ENCODE measurements at regions not wholly inside any gene's neighbourhood (a gene's known extent, or its start where the extent isn't known, plus 50 kb on each side); places are given as distances from the start of the nearest gene placed in this dataset.

GRCh38 chr4:20124317-20125026 is 127.2 kb upstream of the SLIT2 start:
- TF ChIP-seq CTCF (conservative IDR thresholded peaks at IDR 0.05; ENCODE audit: low read depth): no peak
- CTCF ChIA-PET: no interaction called here
- H3K27ac ChIP-seq: no peak overlapping the region
- POLR2A ChIA-PET (ENCODE audit: low non-redundant PET): no interaction called here
- no peak for DNase-seq (ENCODE audit: low spot score)

GRCh38 chr4:20122198-20122988 is 129.3 kb upstream of the SLIT2 start:
- CTCF ChIA-PET: no interaction called here
- H3K27ac ChIP-seq: no peak overlapping the region
- TF ChIP-seq CTCF (conservative IDR thresholded peaks at IDR 0.05; ENCODE audit: low read depth): no peak
- POLR2A ChIA-PET (ENCODE audit: low non-redundant PET): no interaction called here
- no peak for DNase-seq (ENCODE audit: low spot score)

- no peak overlapping the region for H3K27ac ChIP-seq
- no peak for DNase-seq (ENCODE audit: low spot score)
- POLR2A ChIA-PET (ENCODE audit: low non-redundant PET): no interaction called here
- CTCF ChIA-PET: no interaction called here
- no peak for TF ChIP-seq CTCF (conservative IDR thresholded peaks at IDR 0.05; ENCODE audit: low read depth)
These were observed 132.6 kb upstream of the SLIT2 start for GRCh38 chr4:20119141-20119540.

GRCh38 chr4:20109391-20109790 is 142.3 kb upstream of the SLIT2 start:
- POLR2A ChIA-PET (ENCODE audit: low non-redundant PET): no interaction called here

GRCh38 chr4:20106921-20107320 is 144.8 kb upstream of the SLIT2 start:
- H3K27ac ChIP-seq: no peak overlapping the region
- ChIA-PET POLR2A (ENCODE audit: low non-redundant PET) (no interaction called here), CTCF (no interaction called here)
- DNase-seq (ENCODE audit: low spot score): no peak
- TF ChIP-seq CTCF (conservative IDR thresholded peaks at IDR 0.05; ENCODE audit: low read depth): no peak

More at GRCh38 chr4:20109391-20109790, 142.3 kb upstream of the SLIT2 start:
- TF ChIP-seq CTCF (conservative IDR thresholded peaks at IDR 0.05; ENCODE audit: low read depth): no peak
- no peak overlapping the region for H3K27ac ChIP-seq
- CTCF ChIA-PET: no interaction called here
- no peak for DNase-seq (ENCODE audit: low spot score)

GRCh38 chr4:20101831-20102230 is 149.9 kb upstream of the SLIT2 start:
- no peak for TF ChIP-seq CTCF (conservative IDR thresholded peaks at IDR 0.05; ENCODE audit: low read depth)
- DNase-seq (ENCODE audit: low spot score): no peak
- POLR2A ChIA-PET (ENCODE audit: low non-redundant PET): no interaction called here
- CTCF ChIA-PET: interaction anchor here (0.6 kb wide), 1 partner anchor 59 kb away, joined by 3 read pairs; no protein-coding TSS in a partner anchor
- no peak overlapping the region for H3K27ac ChIP-seq
